ENCODE measurements at regions not wholly inside any gene's neighbourhood (a gene's known extent, or its start where the extent isn't known, plus 50 kb on each side); places are given as distances from the start of the nearest gene placed in this dataset.

DNA sequence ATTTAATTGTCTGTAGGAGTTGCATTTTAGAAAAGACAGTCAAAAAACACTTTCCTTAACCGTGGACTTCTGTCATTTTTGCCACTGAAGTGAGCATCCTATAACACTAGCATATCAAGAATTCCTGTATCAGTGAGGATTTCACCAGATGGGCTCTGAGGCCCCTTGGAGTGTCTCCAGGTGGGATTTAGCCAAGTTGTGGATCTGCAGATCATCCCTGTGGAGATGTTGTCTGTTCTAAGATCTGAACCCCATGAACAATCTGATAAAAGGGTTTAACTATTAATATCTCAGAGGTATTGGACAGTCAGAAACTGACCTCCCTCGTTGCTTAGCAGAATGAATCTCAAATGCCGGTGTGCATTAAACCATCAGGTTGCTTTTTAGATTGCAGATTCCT is 165.0 kb upstream of the SRRM4 start (continued):
- TF ChIP-seq, protein P1, sequence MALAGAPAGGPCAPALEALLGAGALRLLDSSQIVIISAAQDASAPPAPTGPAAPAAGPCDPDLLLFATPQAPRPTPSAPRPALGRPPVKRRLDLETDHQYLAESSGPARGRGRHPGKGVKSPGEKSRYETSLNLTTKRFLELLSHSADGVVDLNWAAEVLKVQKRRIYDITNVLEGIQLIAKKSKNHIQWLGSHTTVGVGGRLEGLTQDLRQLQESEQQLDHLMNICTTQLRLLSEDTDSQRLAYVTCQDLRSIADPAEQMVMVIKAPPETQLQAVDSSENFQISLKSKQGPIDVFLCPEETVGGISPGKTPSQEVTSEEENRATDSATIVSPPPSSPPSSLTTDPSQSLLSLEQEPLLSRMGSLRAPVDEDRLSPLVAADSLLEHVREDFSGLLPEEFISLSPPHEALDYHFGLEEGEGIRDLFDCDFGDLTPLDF (CRISPR knock-in tag; IDR thresholded peaks at IDR 0.05): no peak

DNA sequence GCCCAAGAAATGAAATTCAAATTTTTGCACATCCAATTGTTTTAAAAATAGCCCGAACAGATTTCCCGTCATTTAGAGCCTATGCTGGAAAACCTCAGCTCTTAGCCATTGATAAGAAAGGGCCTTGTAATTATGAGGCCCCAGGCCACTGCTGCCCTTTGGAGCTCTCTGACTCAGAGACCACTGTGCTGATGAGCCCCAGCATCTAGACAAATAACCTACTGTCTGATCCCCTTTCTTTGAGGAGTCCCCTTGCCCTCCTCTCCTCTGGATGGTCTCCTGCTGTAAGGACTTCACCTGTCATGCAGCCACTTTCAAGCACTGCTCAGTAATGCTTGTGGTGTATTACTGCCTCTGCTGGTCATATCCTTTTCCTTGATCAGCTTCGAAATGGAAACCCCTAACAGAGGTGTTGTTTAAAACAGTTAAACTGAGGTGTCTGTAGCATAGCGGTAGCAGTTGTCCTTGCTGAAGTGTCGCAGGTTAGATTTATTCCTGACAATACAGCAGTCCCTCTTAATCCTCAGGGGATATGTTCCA is 159.9 kb upstream of the SRRM4 start:
- DNase-seq (ENCODE audit: extremely low read depth in 1 of 4, low spot score in 3 of 4): no peak
- H4K20me1 ChIP-seq (replicated peaks; ENCODE audit: control insufficient read depth, insufficient read depth, low read length): no peaks in the 10 kb centered on the region
- WGBS (ENCODE audit: insufficient coverage, low coverage, missing lambda C conversion rate): 2% methylated on average over 5 of the region's 5 CpGs
- no peaks in the 10 kb centered on the region for H3K9me3 ChIP-seq (replicated peaks; ENCODE audit: control insufficient read depth, insufficient read depth, low read depth, low read length)
- FAIRE-seq: no peak
- H3K27me3 ChIP-seq (ENCODE audit: control insufficient read depth in 2 of 2, insufficient read depth in 2 of 2, low read length in 2 of 2): no peaks in the 10 kb centered on the region; a peak in 1 of 5 replicates
- no peak overlapping the region for H3K4me3 ChIP-seq
- no peak overlapping the region for H3K9ac ChIP-seq (ENCODE audit: insufficient read depth in 1 of 2, low read depth in 2 of 2, low read length in 2 of 2)
- ChIA-PET CTCF (ENCODE audit: low intra/inter-chr PET ratio) (no interaction called here), POLR2A (no interaction called here)
- no peak overlapping the region for H3K4me2 ChIP-seq (ENCODE audit: insufficient read depth, low read length)
- no TSS peak for BruUV-seq (replicated peaks)
- in situ Hi-C loops (cut with MboI): no loop called here
- TF ChIP-seq, protein P2, sequence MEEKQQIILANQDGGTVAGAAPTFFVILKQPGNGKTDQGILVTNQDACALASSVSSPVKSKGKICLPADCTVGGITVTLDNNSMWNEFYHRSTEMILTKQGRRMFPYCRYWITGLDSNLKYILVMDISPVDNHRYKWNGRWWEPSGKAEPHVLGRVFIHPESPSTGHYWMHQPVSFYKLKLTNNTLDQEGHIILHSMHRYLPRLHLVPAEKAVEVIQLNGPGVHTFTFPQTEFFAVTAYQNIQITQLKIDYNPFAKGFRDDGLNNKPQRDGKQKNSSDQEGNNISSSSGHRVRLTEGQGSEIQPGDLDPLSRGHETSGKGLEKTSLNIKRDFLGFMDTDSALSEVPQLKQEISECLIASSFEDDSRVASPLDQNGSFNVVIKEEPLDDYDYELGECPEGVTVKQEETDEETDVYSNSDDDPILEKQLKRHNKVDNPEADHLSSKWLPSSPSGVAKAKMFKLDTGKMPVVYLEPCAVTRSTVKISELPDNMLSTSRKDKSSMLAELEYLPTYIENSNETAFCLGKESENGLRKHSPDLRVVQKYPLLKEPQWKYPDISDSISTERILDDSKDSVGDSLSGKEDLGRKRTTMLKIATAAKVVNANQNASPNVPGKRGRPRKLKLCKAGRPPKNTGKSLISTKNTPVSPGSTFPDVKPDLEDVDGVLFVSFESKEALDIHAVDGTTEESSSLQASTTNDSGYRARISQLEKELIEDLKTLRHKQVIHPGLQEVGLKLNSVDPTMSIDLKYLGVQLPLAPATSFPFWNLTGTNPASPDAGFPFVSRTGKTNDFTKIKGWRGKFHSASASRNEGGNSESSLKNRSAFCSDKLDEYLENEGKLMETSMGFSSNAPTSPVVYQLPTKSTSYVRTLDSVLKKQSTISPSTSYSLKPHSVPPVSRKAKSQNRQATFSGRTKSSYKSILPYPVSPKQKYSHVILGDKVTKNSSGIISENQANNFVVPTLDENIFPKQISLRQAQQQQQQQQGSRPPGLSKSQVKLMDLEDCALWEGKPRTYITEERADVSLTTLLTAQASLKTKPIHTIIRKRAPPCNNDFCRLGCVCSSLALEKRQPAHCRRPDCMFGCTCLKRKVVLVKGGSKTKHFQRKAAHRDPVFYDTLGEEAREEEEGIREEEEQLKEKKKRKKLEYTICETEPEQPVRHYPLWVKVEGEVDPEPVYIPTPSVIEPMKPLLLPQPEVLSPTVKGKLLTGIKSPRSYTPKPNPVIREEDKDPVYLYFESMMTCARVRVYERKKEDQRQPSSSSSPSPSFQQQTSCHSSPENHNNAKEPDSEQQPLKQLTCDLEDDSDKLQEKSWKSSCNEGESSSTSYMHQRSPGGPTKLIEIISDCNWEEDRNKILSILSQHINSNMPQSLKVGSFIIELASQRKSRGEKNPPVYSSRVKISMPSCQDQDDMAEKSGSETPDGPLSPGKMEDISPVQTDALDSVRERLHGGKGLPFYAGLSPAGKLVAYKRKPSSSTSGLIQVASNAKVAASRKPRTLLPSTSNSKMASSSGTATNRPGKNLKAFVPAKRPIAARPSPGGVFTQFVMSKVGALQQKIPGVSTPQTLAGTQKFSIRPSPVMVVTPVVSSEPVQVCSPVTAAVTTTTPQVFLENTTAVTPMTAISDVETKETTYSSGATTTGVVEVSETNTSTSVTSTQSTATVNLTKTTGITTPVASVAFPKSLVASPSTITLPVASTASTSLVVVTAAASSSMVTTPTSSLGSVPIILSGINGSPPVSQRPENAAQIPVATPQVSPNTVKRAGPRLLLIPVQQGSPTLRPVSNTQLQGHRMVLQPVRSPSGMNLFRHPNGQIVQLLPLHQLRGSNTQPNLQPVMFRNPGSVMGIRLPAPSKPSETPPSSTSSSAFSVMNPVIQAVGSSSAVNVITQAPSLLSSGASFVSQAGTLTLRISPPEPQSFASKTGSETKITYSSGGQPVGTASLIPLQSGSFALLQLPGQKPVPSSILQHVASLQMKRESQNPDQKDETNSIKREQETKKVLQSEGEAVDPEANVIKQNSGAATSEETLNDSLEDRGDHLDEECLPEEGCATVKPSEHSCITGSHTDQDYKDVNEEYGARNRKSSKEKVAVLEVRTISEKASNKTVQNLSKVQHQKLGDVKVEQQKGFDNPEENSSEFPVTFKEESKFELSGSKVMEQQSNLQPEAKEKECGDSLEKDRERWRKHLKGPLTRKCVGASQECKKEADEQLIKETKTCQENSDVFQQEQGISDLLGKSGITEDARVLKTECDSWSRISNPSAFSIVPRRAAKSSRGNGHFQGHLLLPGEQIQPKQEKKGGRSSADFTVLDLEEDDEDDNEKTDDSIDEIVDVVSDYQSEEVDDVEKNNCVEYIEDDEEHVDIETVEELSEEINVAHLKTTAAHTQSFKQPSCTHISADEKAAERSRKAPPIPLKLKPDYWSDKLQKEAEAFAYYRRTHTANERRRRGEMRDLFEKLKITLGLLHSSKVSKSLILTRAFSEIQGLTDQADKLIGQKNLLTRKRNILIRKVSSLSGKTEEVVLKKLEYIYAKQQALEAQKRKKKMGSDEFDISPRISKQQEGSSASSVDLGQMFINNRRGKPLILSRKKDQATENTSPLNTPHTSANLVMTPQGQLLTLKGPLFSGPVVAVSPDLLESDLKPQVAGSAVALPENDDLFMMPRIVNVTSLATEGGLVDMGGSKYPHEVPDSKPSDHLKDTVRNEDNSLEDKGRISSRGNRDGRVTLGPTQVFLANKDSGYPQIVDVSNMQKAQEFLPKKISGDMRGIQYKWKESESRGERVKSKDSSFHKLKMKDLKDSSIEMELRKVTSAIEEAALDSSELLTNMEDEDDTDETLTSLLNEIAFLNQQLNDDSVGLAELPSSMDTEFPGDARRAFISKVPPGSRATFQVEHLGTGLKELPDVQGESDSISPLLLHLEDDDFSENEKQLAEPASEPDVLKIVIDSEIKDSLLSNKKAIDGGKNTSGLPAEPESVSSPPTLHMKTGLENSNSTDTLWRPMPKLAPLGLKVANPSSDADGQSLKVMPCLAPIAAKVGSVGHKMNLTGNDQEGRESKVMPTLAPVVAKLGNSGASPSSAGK (IDR thresholded peaks at IDR 0.05): no peak
- TF ChIP-seq MEF2A (IDR thresholded peaks at IDR 0.05; ENCODE audit: control insufficient read depth, low read depth, low read length) (no peak), TCF7 (IDR thresholded peaks at IDR 0.05; ENCODE audit: borderline replicate concordance) (no peak), ILK (tag; IDR thresholded peaks at IDR 0.05; ENCODE audit: borderline replicate concordance, low read depth) (no peak)
- no peaks in the 10 kb centered on the region for H3K9me1 ChIP-seq (ENCODE audit: control insufficient read depth, insufficient read depth, low read length)
- H3K79me2 ChIP-seq (ENCODE audit: control insufficient read depth, insufficient read depth, low read length): no peaks in the 10 kb centered on the region
- intact Hi-C loops (cut with micrococcal nuclease): no loop called here
- no peak for ATAC-seq
- no peaks in the 10 kb centered on the region for H3K36me3 ChIP-seq (ENCODE audit: control insufficient read depth, insufficient read depth, low read length)
- H3K27ac ChIP-seq (ENCODE audit: extremely low read depth, low read depth, low read length): no peak overlapping the region
- H2AFZ ChIP-seq (ENCODE audit: low read depth, low read length): no peak overlapping the region
- H3K4me1 ChIP-seq (replicated peaks in 1 of 2; ENCODE audit: control insufficient read depth in 2 of 2, insufficient read depth in 2 of 2, low read length in 2 of 2): no peaks in the 10 kb centered on the region
